Endothelial cell of umbilical vein (primary cell): ENCODE measurements at regions not wholly inside any gene's neighbourhood (a gene's known extent, or its start where the extent isn't known, plus 50 kb on each side); places are given as distances from the start of the nearest gene placed in this dataset.

Experiments
- CTCF ChIP-seq, 2 donors: IDR thresholded peaks; 1 replicate in 1 of 2; 2 replicates in 1 of 2; pipeline ENCODE4 v1.5.1; 2011; ENCODE audit warnings: low read length in 2 of 2, mild to moderate bottlenecking in 2 of 2, moderate library complexity in 2 of 2, control low read depth in 1 of 2, inconsistent platforms in 1 of 2, low read depth in 1 of 2; ENCODE audit not compliant: insufficient read depth in 1 of 2; ENCODE audit errors: extremely low read depth in 1 of 2
- EZH2 ChIP-seq: IDR thresholded peaks from 2 replicates; pipeline ENCODE4 v1.6.1; 2012; ENCODE audit warnings: borderline replicate concordance, low read depth, mild to moderate bottlenecking, moderate library complexity, low read length, inconsistent platforms; ENCODE audit not compliant: severe bottlenecking
- FOS ChIP-seq: IDR thresholded peaks from 2 replicates; pipeline ENCODE4 v1.6.1; 2011; ENCODE audit warnings: mild to moderate bottlenecking, low read length, moderate library complexity, borderline replicate concordance; ENCODE audit not compliant: insufficient read depth
- GATA2 ChIP-seq: IDR thresholded peaks from 2 replicates; pipeline ENCODE4 v1.7.0; 2011; ENCODE audit warnings: low read depth, mild to moderate bottlenecking, moderate library complexity, mixed read lengths, low read length; ENCODE audit not compliant: insufficient read length, insufficient read depth
- JUN ChIP-seq: IDR thresholded peaks from 2 replicates; pipeline ENCODE4 v1.6.1; 2011; ENCODE audit warnings: borderline replicate concordance, low read depth; ENCODE audit not compliant: insufficient read length, insufficient read depth
- MAX ChIP-seq: IDR thresholded peaks from 2 replicates; pipeline ENCODE4 v1.6.1; 2011; ENCODE audit not compliant: insufficient read depth, insufficient read length
- MYC ChIP-seq: IDR thresholded peaks from one replicate; pipeline ENCODE4 v1.6.1; 2011; ENCODE audit warnings: mild to moderate bottlenecking, low read depth, low read length
- POLR2A ChIP-seq: IDR thresholded peaks from 2 replicates; pipeline ENCODE4 v1.6.1; 2012; ENCODE audit warnings: low read depth, mild to moderate bottlenecking, control low read depth, low read length
- POLR2AphosphoS5 ChIP-seq: IDR thresholded peaks from 2 replicates; pipeline ENCODE4 v1.6.1; 2012; ENCODE audit warnings: low read depth, mild to moderate bottlenecking, control low read depth, low read length, moderate library complexity; ENCODE audit not compliant: insufficient read depth

- TF ChIP-seq POLR2A: no peak
- no peak for TF ChIP-seq CTCF (IDR thresholded peaks at IDR 0.05; ENCODE audit: extremely low read depth in 1 of 2, insufficient read depth in 1 of 2, low read depth in 1 of 2, low read length in 2 of 2)
- TF ChIP-seq POLR2AphosphoS5: no peak
- no peak for TF ChIP-seq MAX
- TF ChIP-seq EZH2: no peak
- no peak for TF ChIP-seq MYC
- no peak for TF ChIP-seq FOS
- no peak for TF ChIP-seq JUN
- TF ChIP-seq GATA2: no peak
Observed at GRCh38 chr4:12028258-12028657, 599.6 kb upstream of the HS3ST1 start.
